Cardiac muscle cell (in vitro differentiated cells and primary cell): ENCODE measurements at regions not wholly inside any gene's neighbourhood (a gene's known extent, or its start where the extent isn't known, plus 50 kb on each side); places are given as distances from the start of the nearest gene placed in this dataset.
"Not testable (repeated sequence)": the region's sequence is repeated elsewhere in the genome, so short reads cannot be mapped to it uniquely, and the experiment has no call there.

Experiments used
- DNase-seq, 2 donors: peaks; one replicate each; pipeline versions ENCODE4 v3.0.0 to v3.0.0-alpha.2; 2010 to 2017; ENCODE audit warnings: low read depth in 1 of 2, low spot score in 1 of 2
- H3K27ac ChIP-seq: fragments of 200-600 bp; sonication (generic); 2 replicates; pipeline ENCODE4 v1.5.1; 2016
- H3K27me3 ChIP-seq: fragments of 200-600 bp; sonication (generic); 2 replicates; pipeline ENCODE4 v1.6.0; 2016; ENCODE audit warnings: control low read depth
- H3K36me3 ChIP-seq: fragments of 200-600 bp; sonication (generic); 2 replicates; pipeline ENCODE4 v1.5.1; 2016; ENCODE audit warnings: control low read depth
- H3K4me1 ChIP-seq: fragments of 200-600 bp; sonication (generic); 2 replicates; pipeline ENCODE4 v1.8.1; 2017; ENCODE audit warnings: low read depth, mild to moderate bottlenecking, mixed run types
- H3K4me3 ChIP-seq: fragments of 200-600 bp; sonication (generic); 2 replicates; pipeline ENCODE4 v1.5.1; 2016; ENCODE audit warnings: mild to moderate bottlenecking
- H3K9me3 ChIP-seq: fragments of 200-600 bp; sonication (generic); 2 replicates; pipeline ENCODE4 v1.5.1; 2017; ENCODE audit warnings: low read depth, mild to moderate bottlenecking, control low read depth
- CTCF ChIP-seq: IDR thresholded peaks from 2 replicates; pipeline ENCODE4 v1.5.1; 2012; ENCODE audit warnings: low read depth, mild to moderate bottlenecking, low read length

- no peak for DNase-seq
- H3K4me3 ChIP-seq = no peak overlapping the region
- H3K9me3 ChIP-seq = no peaks in the 10 kb centered on the region
- H3K27me3 ChIP-seq = no peaks in the 10 kb centered on the region
- no peaks in the 10 kb centered on the region for H3K4me1 ChIP-seq
- no peaks in the 10 kb centered on the region for H3K36me3 ChIP-seq
- no peak overlapping the region for H3K27ac ChIP-seq
- no peak for TF ChIP-seq CTCF
Observed at GRCh38 chr16:47877166-47877565, 278.6 kb downstream of the ABCC12 start.

- Histone ChIP-seq H3K27ac (no peak overlapping the region), H3K36me3 (no peaks in the 10 kb centered on the region), H3K27me3 (no peaks in the 10 kb centered on the region), H3K4me3 (no peak overlapping the region), H3K9me3 (no peaks in the 10 kb centered on the region), H3K4me1 (no peaks in the 10 kb centered on the region)
- TF ChIP-seq CTCF = no peak
- DNase-seq = no peak
Observed at GRCh38 chr16:47876511-47876910, 279.3 kb downstream of the ABCC12 start.

- Histone ChIP-seq H3K4me1 (no peaks in the 10 kb centered on the region), H3K9me3 (no peaks in the 10 kb centered on the region), H3K27me3 (no peaks in the 10 kb centered on the region), H3K27ac (no peak overlapping the region), H3K4me3 (no peak overlapping the region), H3K36me3 (no peaks in the 10 kb centered on the region)
- no peak for DNase-seq
- TF ChIP-seq CTCF = peak; percentile 7
Observed at GRCh38 chr16:47873434-47873833, 282.4 kb downstream of the ABCC12 start.

- Histone ChIP-seq H3K27ac (no peak overlapping the region), H3K36me3 (no peaks in the 10 kb centered on the region), H3K4me1 (no peaks in the 10 kb centered on the region), H3K27me3 (no peaks in the 10 kb centered on the region), H3K9me3 (no peaks in the 10 kb centered on the region), H3K4me3 (no peak overlapping the region)
- DNase-seq = no peak
- TF ChIP-seq CTCF = no peak
Observed at GRCh38 chr16:47872225-47872624, 283.6 kb downstream of the ABCC12 start.

- H3K36me3 ChIP-seq = no peaks in the 10 kb centered on the region
- H3K4me3 ChIP-seq = no peak overlapping the region
- no peak overlapping the region for H3K27ac ChIP-seq
- no peaks in the 10 kb centered on the region for H3K9me3 ChIP-seq
- TF ChIP-seq CTCF = no peak
- H3K27me3 ChIP-seq = no peaks in the 10 kb centered on the region
- DNase-seq = no peak
- no peaks in the 10 kb centered on the region for H3K4me1 ChIP-seq
Observed at GRCh38 chr16:47866423-47866822, 289.4 kb downstream of the ABCC12 start.

GRCh38 chr16:47865337-47865855 is 290.4 kb downstream of the ABCC12 start:
- DNase-seq = no peak
- Histone ChIP-seq H3K27ac (no peak overlapping the region), H3K36me3 (no peaks in the 10 kb centered on the region), H3K4me3 (no peak overlapping the region), H3K4me1 (no peaks in the 10 kb centered on the region), H3K27me3 (no peaks in the 10 kb centered on the region), H3K9me3 (no peaks in the 10 kb centered on the region)
- TF ChIP-seq CTCF = no peak

GRCh38 chr16:47864262-47864661 is 291.5 kb downstream of the ABCC12 start:
- not testable (repeated sequence) for H3K27ac ChIP-seq, H3K36me3 ChIP-seq, H3K4me1 ChIP-seq, DNase-seq, H3K9me3 ChIP-seq, H3K4me3 ChIP-seq, H3K27me3 ChIP-seq
